Uterus (tissue), 2 donors: ENCODE measurements at regions not wholly inside any gene's neighbourhood (a gene's known extent, or its start where the extent isn't known, plus 50 kb on each side); places are given as distances from the start of the nearest gene placed in this dataset.

ENCODE experiments used
- CTCF ChIP-seq, 4 experiments: fragments of 200-600 bp in 2 of 4; fragments of 450-650 bp in 2 of 4; sonication (generic) in 2 of 4; IDR thresholded peaks; one replicate each; pipeline ENCODE4 v1.5.1; 2016 to 2019; ENCODE audit warnings: antibody characterized with exemption in 4 of 4, mild to moderate bottlenecking in 2 of 4, moderate library complexity in 1 of 4
- POLR2A ChIP-seq, 2 donors: fragments of 450-650 bp; IDR thresholded peaks; one replicate each; pipeline ENCODE4 v1.6.1; 2016; ENCODE audit warnings: antibody characterized with exemption in 2 of 2, mild to moderate bottlenecking in 1 of 2, moderate library complexity in 1 of 2

- no peak for TF ChIP-seq POLR2A (IDR thresholded peaks at IDR 0.05)
- TF ChIP-seq CTCF (IDR thresholded peaks at IDR 0.05), result no peak
Measured at GRCh38 chr5:116655431-116655830, 80.8 kb upstream of the SEMA6A start.
